Endodermal cell (in vitro differentiated cells): ENCODE measurements at regions not wholly inside any gene's neighbourhood (a gene's known extent, or its start where the extent isn't known, plus 50 kb on each side); places are given as distances from the start of the nearest gene placed in this dataset.

ENCODE experiments used
- DNase-seq: peaks from one replicate; pipeline ENCODE4 v3.0.0-alpha.2; 2017
- H3K27ac ChIP-seq: 2 replicates; pipeline ENCODE4 v1.5.1; 2013; ENCODE audit warnings: mild to moderate bottlenecking, low read depth, low read length, moderate library complexity
- H3K27me3 ChIP-seq: 2 replicates; pipeline ENCODE4 v1.6.1; 2013; ENCODE audit warnings: mild to moderate bottlenecking, low read length, moderate library complexity; ENCODE audit not compliant: insufficient read depth, control insufficient read depth, poor library complexity, severe bottlenecking
- H3K36me3 ChIP-seq: 2 replicates; pipeline ENCODE4 v1.7.0; 2013; ENCODE audit warnings: mild to moderate bottlenecking, low read length, moderate library complexity; ENCODE audit not compliant: control insufficient read depth, insufficient read depth
- H3K4me1 ChIP-seq: one replicate; pipeline ENCODE4 v1.7.0; 2013; ENCODE audit warnings: low read length; ENCODE audit not compliant: control insufficient read depth, insufficient read depth
- H3K4me3 ChIP-seq: 2 replicates; pipeline ENCODE4 v1.5.1; 2013; ENCODE audit warnings: mild to moderate bottlenecking, low read length, moderate library complexity
- H3K9ac ChIP-seq: 2 replicates; pipeline ENCODE4 v1.6.1; 2013; ENCODE audit warnings: mild to moderate bottlenecking, low read length, moderate library complexity; ENCODE audit not compliant: poor library complexity, severe bottlenecking; ENCODE audit errors: extremely low read depth
- H3K9me3 ChIP-seq: 2 replicates; pipeline ENCODE4 v1.6.1; 2013; ENCODE audit warnings: mild to moderate bottlenecking, low read length, moderate library complexity; ENCODE audit not compliant: control insufficient read depth
- H3K27ac Mint-ChIP-seq: 2 replicates; pipeline ENCODE4 v1.8.0; 2020; ENCODE audit warnings: mixed read lengths
- H3K27me3 Mint-ChIP-seq: 2 replicates; pipeline ENCODE4 v1.8.0; 2021; ENCODE audit warnings: mild to moderate bottlenecking, mixed read lengths; ENCODE audit not compliant: insufficient read depth
- H3K36me3 Mint-ChIP-seq: 2 replicates; pipeline ENCODE4 v1.8.0; 2020; ENCODE audit warnings: low read depth, mixed read lengths
- H3K4me1 Mint-ChIP-seq: 2 replicates; pipeline ENCODE4 v1.8.0; 2020; ENCODE audit warnings: mixed read lengths
- H3K4me3 Mint-ChIP-seq: 2 replicates; pipeline ENCODE4 v1.8.0; 2020; ENCODE audit warnings: mild to moderate bottlenecking, moderate library complexity, mixed read lengths
- H3K9me3 Mint-ChIP-seq: 2 replicates; pipeline ENCODE4 v1.8.0; 2020; ENCODE audit warnings: mild to moderate bottlenecking, mixed read lengths
- WGBS, 2 experiments: methylation state at CpG; one replicate each; pipeline versions ENCODE4 v1.1.5 to v1.1.7; 2013; ENCODE audit warnings: missing lambda C conversion rate in 2 of 2, mixed read lengths in 1 of 2; ENCODE audit not compliant: insufficient coverage in 1 of 2, insufficient read length in 1 of 2; 5-methylcytosine and 5-hydroxymethylcytosine counted together
- TF ChIP-seq, protein P1 (sequence below): fragments of 200-600 bp; sonication (generic); conservative IDR thresholded peaks from 2 replicates; pipeline ENCODE4 v1.5.0; 2021; ENCODE audit warnings: antibody characterized with exemption, mild to moderate bottlenecking

DNA sequence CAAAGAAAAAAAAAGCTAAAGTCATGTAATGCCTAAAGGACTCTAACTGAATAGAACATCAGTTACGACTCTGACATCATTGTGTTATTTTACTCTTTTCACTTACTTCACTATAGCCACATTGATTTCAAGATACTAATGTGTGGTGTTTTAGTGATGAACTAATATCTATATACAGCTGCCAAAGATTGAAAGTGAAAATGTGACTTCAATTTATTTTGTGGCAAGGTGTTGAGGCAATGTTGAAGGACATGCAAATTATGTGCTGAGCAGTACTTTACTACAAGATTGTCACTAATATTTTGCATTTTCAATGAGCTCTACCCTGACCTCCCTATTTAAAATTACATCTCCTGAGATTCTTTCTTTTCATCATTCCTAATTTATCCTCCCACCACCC is 1911.9 kb upstream of the PCDH20 start:
- no peaks in the 10 kb centered on the region for H3K27me3 ChIP-seq
- no CpG with 5 or more reads among the region's 1 CpG for WGBS, 2 experiments
- Mint-ChIP-seq H3K27me3 (no peaks in the 10 kb centered on the region), H3K27ac (no peak overlapping the region), H3K4me3 (no peak overlapping the region), H3K36me3 (no peaks in the 10 kb centered on the region), H3K9me3 (no peaks in the 10 kb centered on the region), H3K4me1 (peaks cover 10% of the 10 kb centered on the region)
- H3K4me1 ChIP-seq, result peaks cover 3% of the 10 kb centered on the region
- TF ChIP-seq, protein P1, sequence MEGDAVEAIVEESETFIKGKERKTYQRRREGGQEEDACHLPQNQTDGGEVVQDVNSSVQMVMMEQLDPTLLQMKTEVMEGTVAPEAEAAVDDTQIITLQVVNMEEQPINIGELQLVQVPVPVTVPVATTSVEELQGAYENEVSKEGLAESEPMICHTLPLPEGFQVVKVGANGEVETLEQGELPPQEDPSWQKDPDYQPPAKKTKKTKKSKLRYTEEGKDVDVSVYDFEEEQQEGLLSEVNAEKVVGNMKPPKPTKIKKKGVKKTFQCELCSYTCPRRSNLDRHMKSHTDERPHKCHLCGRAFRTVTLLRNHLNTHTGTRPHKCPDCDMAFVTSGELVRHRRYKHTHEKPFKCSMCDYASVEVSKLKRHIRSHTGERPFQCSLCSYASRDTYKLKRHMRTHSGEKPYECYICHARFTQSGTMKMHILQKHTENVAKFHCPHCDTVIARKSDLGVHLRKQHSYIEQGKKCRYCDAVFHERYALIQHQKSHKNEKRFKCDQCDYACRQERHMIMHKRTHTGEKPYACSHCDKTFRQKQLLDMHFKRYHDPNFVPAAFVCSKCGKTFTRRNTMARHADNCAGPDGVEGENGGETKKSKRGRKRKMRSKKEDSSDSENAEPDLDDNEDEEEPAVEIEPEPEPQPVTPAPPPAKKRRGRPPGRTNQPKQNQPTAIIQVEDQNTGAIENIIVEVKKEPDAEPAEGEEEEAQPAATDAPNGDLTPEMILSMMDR, result no peak
- no peak for DNase-seq
- H3K36me3 ChIP-seq, result no peaks in the 10 kb centered on the region
- no peak overlapping the region for H3K27ac ChIP-seq
- no peak overlapping the region for H3K4me3 ChIP-seq
- no peaks in the 10 kb centered on the region for H3K9me3 ChIP-seq
- H3K9ac ChIP-seq, result no peak overlapping the region

DNA sequence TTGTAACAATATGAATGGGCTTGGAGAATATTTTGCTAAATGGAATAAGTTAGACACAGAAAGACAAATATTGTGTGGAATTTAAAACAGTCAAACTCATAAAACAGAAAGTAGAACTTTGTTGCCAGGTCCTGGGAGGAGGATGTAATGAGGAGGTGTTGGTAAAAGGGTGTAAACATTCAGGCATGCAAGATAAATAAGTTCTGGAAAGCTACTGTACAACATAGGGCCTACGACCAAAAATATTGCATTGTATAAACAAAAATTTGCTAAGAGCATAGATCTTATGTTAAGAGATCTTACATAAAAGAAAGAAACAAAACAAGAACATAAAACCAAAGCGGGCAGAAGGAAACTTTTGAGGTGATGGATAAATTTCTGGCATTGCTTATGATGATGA is 1907.8 kb upstream of the PCDH20 start:
- Histone ChIP-seq H3K9me3 (no peaks in the 10 kb centered on the region), H3K27ac (no peak overlapping the region), H3K9ac (no peak overlapping the region), H3K27me3 (no peaks in the 10 kb centered on the region), H3K4me3 (no peak overlapping the region), H3K36me3 (no peaks in the 10 kb centered on the region), H3K4me1 (peaks cover 3% of the 10 kb centered on the region)
- H3K36me3 Mint-ChIP-seq, result no peaks in the 10 kb centered on the region
- TF ChIP-seq, protein P1, result no peak
- DNase-seq, result no peak
- whole genome bisulfite sequencing, 2 experiments, result 100% methylated on average over 1 of the region's 2 CpGs; no CpG with 5 or more reads in 1 of the 2 experiments
- no peak overlapping the region for H3K27ac Mint-ChIP-seq
- no peaks in the 10 kb centered on the region for H3K27me3 Mint-ChIP-seq
- H3K4me1 Mint-ChIP-seq, result peaks cover 10% of the 10 kb centered on the region
- no peak overlapping the region for H3K4me3 Mint-ChIP-seq
- no peaks in the 10 kb centered on the region for H3K9me3 Mint-ChIP-seq

DNA sequence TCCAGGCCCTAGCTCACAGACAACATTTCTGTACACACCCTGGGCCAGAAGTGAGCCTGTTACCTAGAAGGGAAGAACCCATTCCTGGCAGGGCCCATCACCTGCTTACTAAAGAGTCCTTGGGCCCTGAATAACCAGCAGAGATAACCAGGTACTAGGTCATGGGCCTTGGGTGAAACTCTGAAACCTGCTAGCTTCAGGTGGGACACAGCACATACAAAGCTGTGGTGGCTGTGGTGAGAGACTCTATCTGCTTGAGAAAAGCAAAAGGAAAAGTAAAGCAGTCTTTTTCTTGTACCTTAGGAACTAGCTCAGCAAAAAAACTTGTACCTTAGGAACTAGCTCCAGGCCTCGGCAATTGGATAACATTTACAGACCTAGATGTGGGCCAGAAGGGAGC is 1895.9 kb upstream of the PCDH20 start:
- TF ChIP-seq, protein P1, result no peak
- no peaks in the 10 kb centered on the region for H3K27me3 ChIP-seq
- no peaks in the 10 kb centered on the region for H3K36me3 ChIP-seq
- no peak for DNase-seq
- H3K27me3 Mint-ChIP-seq, result no peaks in the 10 kb centered on the region
- no peak overlapping the region for H3K4me3 ChIP-seq
- no peak overlapping the region for H3K9ac ChIP-seq
- H3K27ac Mint-ChIP-seq, result no peak overlapping the region
- no peak overlapping the region for H3K4me3 Mint-ChIP-seq
- WGBS, 2 experiments, result 93 to 100% methylated on average over 1 of the region's 1 CpG
- H3K9me3 Mint-ChIP-seq, result no peaks in the 10 kb centered on the region
- H3K36me3 Mint-ChIP-seq, result no peaks in the 10 kb centered on the region
- no peaks in the 10 kb centered on the region for H3K4me1 ChIP-seq
- H3K27ac ChIP-seq, result no peak overlapping the region
- H3K4me1 Mint-ChIP-seq, result no peaks in the 10 kb centered on the region
- no peaks in the 10 kb centered on the region for H3K9me3 ChIP-seq
